ENCODE measurements at regions not wholly inside any gene's neighbourhood (a gene's known extent, or its start where the extent isn't known, plus 50 kb on each side); places are given as distances from the start of the nearest gene placed in this dataset.

- no peaks in the 10 kb centered on the region for H3K9me3 ChIP-seq
- H3K36me3 ChIP-seq, result no peaks in the 10 kb centered on the region
- ATAC-seq (no peak), DNase-seq (no peak)
- intact Hi-C loops (cut with DNase I), result loop anchor here in 6 of 10 donors (5.0 to 10.0 kb wide), 8 partner anchors 52 to 215 kb away; partner anchors contain the start of gene CPEB4 (in 1 of the 6)
- 74 to 85% (median 80%) methylated on average over 8 of the region's 8 CpGs for WGBS, 4 donors
- H3K27ac ChIP-seq, result no peak overlapping the region
- no peak overlapping the region for H3K4me3 ChIP-seq
- no peaks in the 10 kb centered on the region for H3K27me3 ChIP-seq
- peaks cover 0 to 25% (median 9%) of the 10 kb centered on the region in 12 donors for H3K4me1 ChIP-seq
- TF ChIP-seq CTCF (IDR thresholded peaks at IDR 0.05) (no peak), POLR2A (IDR thresholded peaks at IDR 0.05) (no peak)
Measured at GRCh38 chr5:173759691-173760090, 128.5 kb upstream of the CPEB4 start.

- no peak overlapping the region for H3K4me3 ChIP-seq
- ATAC-seq (no peak), DNase-seq (no peak)
- TF ChIP-seq CTCF (IDR thresholded peaks at IDR 0.05), result no peak
- no peak for TF ChIP-seq POLR2A (IDR thresholded peaks at IDR 0.05)
- no peaks in the 10 kb centered on the region for H3K9me3 ChIP-seq
- intact Hi-C loops (cut with DNase I), result loop anchor here in 3 of 10 donors (5.0 to 10.0 kb wide), 5 partner anchors 127 to 214 kb away; partner anchors contain the start of gene CPEB4 (in 1 of the 3)
- no peaks in the 10 kb centered on the region for H3K36me3 ChIP-seq
- no peaks in the 10 kb centered on the region for H3K27me3 ChIP-seq
- H3K27ac ChIP-seq, result no peak overlapping the region
- 67 to 76% (median 71%) methylated on average over 5 of the region's 5 CpGs for WGBS, 4 donors
- peaks cover 0 to 27% (median 11%) of the 10 kb centered on the region in 12 donors for H3K4me1 ChIP-seq
Measured at GRCh38 chr5:173760461-173761177, 127.5 kb upstream of the CPEB4 start.

- Histone ChIP-seq H3K4me3 (no peak overlapping the region), H3K4me1 (peaks cover 0 to 31% (median 12%) of the 10 kb centered on the region in 12 donors), H3K27me3 (no peaks in the 10 kb centered on the region), H3K9me3 (no peaks in the 10 kb centered on the region), H3K36me3 (no peaks in the 10 kb centered on the region), H3K27ac (no peak overlapping the region)
- intact Hi-C loops (cut with DNase I), result loop anchor here in 3 of 10 donors (5.0 to 10.0 kb wide), 5 partner anchors 126 to 214 kb away; partner anchors contain the start of gene CPEB4 (in 1 of the 3)
- WGBS, 4 donors, result 76 to 90% (median 83%) methylated on average over 4 of the region's 4 CpGs
- ATAC-seq, result no peak
- no peak for DNase-seq
- TF ChIP-seq POLR2A (IDR thresholded peaks at IDR 0.05), result no peak
- TF ChIP-seq CTCF (IDR thresholded peaks at IDR 0.05), result no peak
Measured at GRCh38 chr5:173761178-173761513, 127.0 kb upstream of the CPEB4 start.

- no peak for TF ChIP-seq POLR2A (IDR thresholded peaks at IDR 0.05)
- no peak for TF ChIP-seq CTCF (IDR thresholded peaks at IDR 0.05)
- no peak for DNase-seq
- Histone ChIP-seq H3K27me3 (no peaks in the 10 kb centered on the region), H3K27ac (no peak overlapping the region), H3K9me3 (no peaks in the 10 kb centered on the region), H3K4me3 (no peak overlapping the region), H3K4me1 (peaks cover 0 to 39% (median 15%) of the 10 kb centered on the region in 12 donors), H3K36me3 (no peaks in the 10 kb centered on the region)
- intact Hi-C loops (cut with DNase I), result loop anchor here in 3 of 10 donors (5.0 to 10.0 kb wide), 5 partner anchors 125 to 213 kb away; partner anchors contain the start of gene CPEB4 (in 1 of the 3)
- 67 to 79% (median 77%) methylated on average over 5 of the region's 5 CpGs for WGBS, 4 donors
- ATAC-seq, result no peak
Measured at GRCh38 chr5:173762045-173762444, 126.1 kb upstream of the CPEB4 start.

All from heart left ventricle (tissue), 16 donors.